HG03175 (cell line): ENCODE measurements at regions not wholly inside any gene's neighbourhood (a gene's known extent, or its start where the extent isn't known, plus 50 kb on each side); places are given as distances from the start of the nearest gene placed in this dataset.
"Not testable (repeated sequence)": the region's sequence is repeated elsewhere in the genome, so short reads cannot be mapped to it uniquely, and the experiment has no call there.

ENCODE experiments used
- ATAC-seq: cut with Tn5 transposase; IDR thresholded peaks from one replicate; pipeline ENCODE4 v1.9.1; 2021; ENCODE audit warnings: mild to moderate bottlenecking, moderate library complexity; ENCODE audit not compliant: unreplicated experiment

GRCh38 chr2:67892339-67892846 is 170.4 kb downstream of the C1D start:
- no peak for ATAC-seq

GRCh38 chr2:67895227-67895941 is 167.4 kb downstream of the C1D start:
- no peak for ATAC-seq

- no peak for ATAC-seq
These were observed 166.7 kb downstream of the C1D start for GRCh38 chr2:67896076-67896475.

GRCh38 chr2:67896476-67896875 is 166.3 kb downstream of the C1D start:
- ATAC-seq, result no peak

- ATAC-seq, result no peak
These were observed 164.2 kb downstream of the C1D start for GRCh38 chr2:67898595-67898994.

GRCh38 chr2:67899187-67899586 is 163.6 kb downstream of the C1D start:
- ATAC-seq, result no peak

GRCh38 chr2:67900826-67901225 is 162.0 kb downstream of the C1D start:
- ATAC-seq, result no peak

GRCh38 chr2:67904566-67904965 is 158.2 kb downstream of the C1D start:
- no peak for ATAC-seq

- ATAC-seq, result no peak
These were observed 157.8 kb downstream of the C1D start for GRCh38 chr2:67904966-67905365.

GRCh38 chr2:67906547-67906946 is 156.3 kb downstream of the C1D start:
- not testable (repeated sequence) for ATAC-seq

GRCh38 chr2:67917332-67918054 is 145.3 kb downstream of the C1D start:
- ATAC-seq, result no peak

GRCh38 chr2:67918471-67918870 is 144.3 kb downstream of the C1D start:
- ATAC-seq, result no peak

GRCh38 chr2:67919490-67919889 is 143.3 kb downstream of the C1D start:
- no peak for ATAC-seq

GRCh38 chr2:67922080-67922785 is 140.6 kb downstream of the C1D start:
- no peak for ATAC-seq

- ATAC-seq, result no peak
These were observed 139.1 kb downstream of the C1D start for GRCh38 chr2:67923696-67924095.

GRCh38 chr2:67927501-67927900 is 135.3 kb downstream of the C1D start:
- ATAC-seq, result no peak

GRCh38 chr2:67930156-67930555 is 132.6 kb downstream of the C1D start:
- ATAC-seq, result no peak

- no peak for ATAC-seq
These were observed 125.8 kb downstream of the C1D start for GRCh38 chr2:67936969-67937368.

- ATAC-seq, result no peak
These were observed 124.8 kb downstream of the C1D start for GRCh38 chr2:67938053-67938452.

- no peak for ATAC-seq
These were observed 117.7 kb downstream of the C1D start for GRCh38 chr2:67945056-67945455.

- no peak for ATAC-seq
These were observed 116.9 kb downstream of the C1D start for GRCh38 chr2:67945940-67946339.

- no peak for ATAC-seq
These were observed 114.7 kb downstream of the C1D start for GRCh38 chr2:67948057-67948456.
